ENCODE measurements at regions not wholly inside any gene's neighbourhood (a gene's known extent, or its start where the extent isn't known, plus 50 kb on each side); places are given as distances from the start of the nearest gene placed in this dataset.

DNA sequence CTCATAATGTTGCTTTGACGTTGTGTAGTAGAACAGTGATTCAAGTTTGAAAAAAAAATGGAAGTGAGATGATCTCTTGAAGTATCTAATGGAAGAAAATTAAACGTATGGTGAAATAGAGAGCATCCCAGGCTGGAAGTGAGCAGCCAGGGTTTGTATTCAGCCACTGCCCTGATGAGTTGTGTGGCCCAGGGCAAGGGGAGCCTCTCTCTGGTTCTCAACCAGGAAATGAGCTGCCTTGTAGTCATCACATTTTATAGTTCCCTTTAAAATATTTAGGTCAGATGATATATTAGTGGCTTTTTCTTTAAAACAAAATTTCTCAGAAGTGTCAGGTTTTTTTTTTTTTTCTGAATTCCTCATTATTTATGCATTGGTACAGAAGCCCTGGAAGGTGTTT lies 150.3 kb downstream of the GPAT3 start:
- DNase-seq, result no peak
- Histone ChIP-seq H3K4me2 (no peak overlapping the region), H3K9me3 (ENCODE audit: insufficient read depth, low read depth) (no peaks in the 10 kb centered on the region), H3K4me3 (no peak overlapping the region), H3K27ac (no peak overlapping the region), H4K20me1 (ENCODE audit: insufficient read depth) (no peaks in the 10 kb centered on the region), H3K9me2 (ENCODE audit: insufficient read depth) (no peaks in the 10 kb centered on the region), H3K4me1 (replicated peaks; ENCODE audit: insufficient read depth) (no peaks in the 10 kb centered on the region), H3K27me3 (ENCODE audit: insufficient read depth, low read depth) (no peaks in the 10 kb centered on the region), H3K79me2 (ENCODE audit: low read depth) (no peaks in the 10 kb centered on the region), H3K36me3 (ENCODE audit: low read depth) (no peaks in the 10 kb centered on the region), H2AFZ (no peak overlapping the region), H3F3A (ENCODE audit: insufficient read depth, low read depth) (no peaks in the 10 kb centered on the region)
- intact Hi-C loops (cut with micrococcal nuclease; ENCODE audit: unreplicated experiment), result no loop called here
- ChIA-PET POLR2A (ENCODE audit: unreplicated experiment) (no interaction called here), CTCF (no interaction called here)
- TF ChIP-seq EZH2 (IDR thresholded peaks at IDR 0.05; ENCODE audit: low read depth), result no peak
- TF ChIP-seq, protein P1, sequence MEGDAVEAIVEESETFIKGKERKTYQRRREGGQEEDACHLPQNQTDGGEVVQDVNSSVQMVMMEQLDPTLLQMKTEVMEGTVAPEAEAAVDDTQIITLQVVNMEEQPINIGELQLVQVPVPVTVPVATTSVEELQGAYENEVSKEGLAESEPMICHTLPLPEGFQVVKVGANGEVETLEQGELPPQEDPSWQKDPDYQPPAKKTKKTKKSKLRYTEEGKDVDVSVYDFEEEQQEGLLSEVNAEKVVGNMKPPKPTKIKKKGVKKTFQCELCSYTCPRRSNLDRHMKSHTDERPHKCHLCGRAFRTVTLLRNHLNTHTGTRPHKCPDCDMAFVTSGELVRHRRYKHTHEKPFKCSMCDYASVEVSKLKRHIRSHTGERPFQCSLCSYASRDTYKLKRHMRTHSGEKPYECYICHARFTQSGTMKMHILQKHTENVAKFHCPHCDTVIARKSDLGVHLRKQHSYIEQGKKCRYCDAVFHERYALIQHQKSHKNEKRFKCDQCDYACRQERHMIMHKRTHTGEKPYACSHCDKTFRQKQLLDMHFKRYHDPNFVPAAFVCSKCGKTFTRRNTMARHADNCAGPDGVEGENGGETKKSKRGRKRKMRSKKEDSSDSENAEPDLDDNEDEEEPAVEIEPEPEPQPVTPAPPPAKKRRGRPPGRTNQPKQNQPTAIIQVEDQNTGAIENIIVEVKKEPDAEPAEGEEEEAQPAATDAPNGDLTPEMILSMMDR (conservative IDR thresholded peaks at IDR 0.05), result no peak
- no TSS peak for BruUV-seq (replicated peaks)

DNA sequence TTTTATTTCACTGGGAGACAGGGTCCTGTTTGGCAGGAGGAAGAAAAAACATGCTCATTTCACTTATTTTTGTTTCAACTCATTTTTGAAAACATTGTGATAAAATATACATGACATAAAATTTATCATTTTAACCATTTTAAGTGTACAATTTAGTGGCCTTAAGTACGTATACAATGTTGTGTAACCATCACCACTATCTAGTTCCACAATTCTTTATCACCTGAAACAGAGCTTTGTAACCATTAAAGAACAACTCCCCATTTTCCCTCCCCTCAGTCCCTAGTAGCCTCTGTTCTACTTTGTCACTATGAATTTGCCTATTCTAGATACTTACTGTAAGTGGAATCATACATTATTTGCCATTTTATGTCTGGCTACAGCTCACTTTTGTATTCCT lies 143.8 kb downstream of the GPAT3 start:
- Histone ChIP-seq H3K27me3 (ENCODE audit: insufficient read depth, low read depth) (no peaks in the 10 kb centered on the region), H3K27ac (no peak overlapping the region), H3K9me3 (ENCODE audit: insufficient read depth, low read depth) (no peaks in the 10 kb centered on the region), H4K20me1 (ENCODE audit: insufficient read depth) (no peaks in the 10 kb centered on the region), H3F3A (ENCODE audit: insufficient read depth, low read depth) (no peaks in the 10 kb centered on the region), H3K36me3 (ENCODE audit: low read depth) (no peaks in the 10 kb centered on the region), H3K79me2 (ENCODE audit: low read depth) (no peaks in the 10 kb centered on the region), H2AFZ (no peak overlapping the region), H3K4me1 (replicated peaks; ENCODE audit: insufficient read depth) (no peaks in the 10 kb centered on the region), H3K4me2 (no peak overlapping the region), H3K9me2 (ENCODE audit: insufficient read depth) (no peaks in the 10 kb centered on the region), H3K4me3 (no peak overlapping the region)
- intact Hi-C loops (cut with micrococcal nuclease; ENCODE audit: unreplicated experiment), result no loop called here
- BruUV-seq (replicated peaks), result no TSS peak
- TF ChIP-seq, protein P1 (conservative IDR thresholded peaks at IDR 0.05), result no peak
- ChIA-PET POLR2A (ENCODE audit: unreplicated experiment) (no interaction called here), CTCF (no interaction called here)
- no peak for DNase-seq

DNA sequence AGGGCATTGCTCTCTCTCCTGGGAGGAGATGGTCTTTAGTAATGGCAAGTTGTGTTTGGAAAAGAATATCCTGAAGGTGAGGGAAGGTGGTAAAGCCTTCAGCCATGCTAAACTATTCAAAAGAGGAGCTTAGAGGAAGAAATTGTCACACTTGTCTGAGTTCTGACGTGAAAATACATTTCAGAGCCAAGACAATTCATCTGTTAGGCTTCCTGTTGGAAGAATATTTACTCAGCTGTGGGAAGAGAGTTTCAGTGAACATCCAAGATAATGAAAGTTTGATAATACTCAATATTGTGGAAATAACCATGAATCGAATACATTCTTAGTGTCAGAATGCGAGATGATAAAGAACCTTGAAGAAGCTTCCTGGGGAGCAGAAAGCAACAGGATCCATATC lies 143.3 kb downstream of the GPAT3 start:
- H3K27ac ChIP-seq, result no peak overlapping the region
- no peaks in the 10 kb centered on the region for H3K9me2 ChIP-seq (ENCODE audit: insufficient read depth)
- H3K27me3 ChIP-seq (ENCODE audit: insufficient read depth, low read depth), result no peaks in the 10 kb centered on the region
- H3K9me3 ChIP-seq (ENCODE audit: insufficient read depth, low read depth), result no peaks in the 10 kb centered on the region
- TF ChIP-seq, protein P1 (conservative IDR thresholded peaks at IDR 0.05), result no peak
- TF ChIP-seq EZH2 (IDR thresholded peaks at IDR 0.05; ENCODE audit: low read depth), result no peak
- ChIA-PET POLR2A (ENCODE audit: unreplicated experiment) (no interaction called here), CTCF (no interaction called here)
- no peaks in the 10 kb centered on the region for H4K20me1 ChIP-seq (ENCODE audit: insufficient read depth)
- BruUV-seq (replicated peaks), result no TSS peak
- H3K4me1 ChIP-seq (replicated peaks; ENCODE audit: insufficient read depth), result no peaks in the 10 kb centered on the region
- no peaks in the 10 kb centered on the region for H3K79me2 ChIP-seq (ENCODE audit: low read depth)
- intact Hi-C loops (cut with micrococcal nuclease; ENCODE audit: unreplicated experiment), result no loop called here
- H3F3A ChIP-seq (ENCODE audit: insufficient read depth, low read depth), result no peaks in the 10 kb centered on the region
- no peak for DNase-seq
- H3K36me3 ChIP-seq (ENCODE audit: low read depth), result no peaks in the 10 kb centered on the region
- no peak overlapping the region for H2AFZ ChIP-seq
- H3K4me2 ChIP-seq, result no peak overlapping the region
- no peak overlapping the region for H3K4me3 ChIP-seq
